ENCODE measurements at regions not wholly inside any gene's neighbourhood (a gene's known extent, or its start where the extent isn't known, plus 50 kb on each side); places are given as distances from the start of the nearest gene placed in this dataset.

DNA sequence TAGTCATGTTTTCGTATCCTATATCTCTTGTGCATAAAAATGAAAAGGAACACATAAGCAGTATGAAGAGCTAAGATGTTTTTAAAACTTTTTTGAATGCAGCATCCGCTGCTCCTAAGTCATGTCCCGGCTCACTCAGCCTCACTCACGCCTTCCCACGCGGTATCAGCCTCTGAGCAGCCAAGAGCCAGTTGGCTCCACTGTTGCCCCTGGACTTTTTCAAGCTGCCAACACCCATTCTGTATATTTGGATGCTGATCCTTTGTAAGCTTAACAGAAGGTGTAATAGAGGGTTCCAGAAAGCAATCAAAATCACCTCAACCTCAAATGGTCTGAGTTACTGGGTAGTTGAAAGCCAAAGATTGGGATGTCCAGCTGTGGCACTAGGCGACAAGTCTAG, 139.3 kb downstream of the TTLL2 start:
- TF ChIP-seq RCOR1 (IDR thresholded peaks at IDR 0.05; ENCODE audit: low read depth, low read length) (no peak), HEYL (CRISPR knock-in tag; IDR thresholded peaks at IDR 0.05) (no peak), MAFK (IDR thresholded peaks at IDR 0.05; ENCODE audit: partially characterized antibody) (no peak), CHD2 (IDR thresholded peaks at IDR 0.05; ENCODE audit: low read length, partially characterized antibody) (no peak), ESRRA (IDR thresholded peaks at IDR 0.05; ENCODE audit: borderline replicate concordance, low read length) (no peak), HDAC2 (IDR thresholded peaks at IDR 0.05) (no peak), ZNF302 (CRISPR knock-in tag; IDR thresholded peaks at IDR 0.05) (no peak), USF2 (IDR thresholded peaks at IDR 0.05) (no peak), NPAS2 (CRISPR knock-in tag; IDR thresholded peaks at IDR 0.05; ENCODE audit: borderline replicate concordance) (no peak), RAD21 (conservative IDR thresholded peaks at IDR 0.05 in 1 of 2, IDR thresholded peaks at IDR 0.05 in 1 of 2) (no peak), POLR2A (IDR thresholded peaks at IDR 0.05; ENCODE audit: low read length) (no peak), MAZ (IDR thresholded peaks at IDR 0.05; ENCODE audit: borderline replicate concordance, low read depth, low read length) (no peak)
- TF ChIP-seq, protein P1, sequence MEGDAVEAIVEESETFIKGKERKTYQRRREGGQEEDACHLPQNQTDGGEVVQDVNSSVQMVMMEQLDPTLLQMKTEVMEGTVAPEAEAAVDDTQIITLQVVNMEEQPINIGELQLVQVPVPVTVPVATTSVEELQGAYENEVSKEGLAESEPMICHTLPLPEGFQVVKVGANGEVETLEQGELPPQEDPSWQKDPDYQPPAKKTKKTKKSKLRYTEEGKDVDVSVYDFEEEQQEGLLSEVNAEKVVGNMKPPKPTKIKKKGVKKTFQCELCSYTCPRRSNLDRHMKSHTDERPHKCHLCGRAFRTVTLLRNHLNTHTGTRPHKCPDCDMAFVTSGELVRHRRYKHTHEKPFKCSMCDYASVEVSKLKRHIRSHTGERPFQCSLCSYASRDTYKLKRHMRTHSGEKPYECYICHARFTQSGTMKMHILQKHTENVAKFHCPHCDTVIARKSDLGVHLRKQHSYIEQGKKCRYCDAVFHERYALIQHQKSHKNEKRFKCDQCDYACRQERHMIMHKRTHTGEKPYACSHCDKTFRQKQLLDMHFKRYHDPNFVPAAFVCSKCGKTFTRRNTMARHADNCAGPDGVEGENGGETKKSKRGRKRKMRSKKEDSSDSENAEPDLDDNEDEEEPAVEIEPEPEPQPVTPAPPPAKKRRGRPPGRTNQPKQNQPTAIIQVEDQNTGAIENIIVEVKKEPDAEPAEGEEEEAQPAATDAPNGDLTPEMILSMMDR (IDR thresholded peaks at IDR 0.05): no peak
- TF ChIP-seq, protein P2, sequence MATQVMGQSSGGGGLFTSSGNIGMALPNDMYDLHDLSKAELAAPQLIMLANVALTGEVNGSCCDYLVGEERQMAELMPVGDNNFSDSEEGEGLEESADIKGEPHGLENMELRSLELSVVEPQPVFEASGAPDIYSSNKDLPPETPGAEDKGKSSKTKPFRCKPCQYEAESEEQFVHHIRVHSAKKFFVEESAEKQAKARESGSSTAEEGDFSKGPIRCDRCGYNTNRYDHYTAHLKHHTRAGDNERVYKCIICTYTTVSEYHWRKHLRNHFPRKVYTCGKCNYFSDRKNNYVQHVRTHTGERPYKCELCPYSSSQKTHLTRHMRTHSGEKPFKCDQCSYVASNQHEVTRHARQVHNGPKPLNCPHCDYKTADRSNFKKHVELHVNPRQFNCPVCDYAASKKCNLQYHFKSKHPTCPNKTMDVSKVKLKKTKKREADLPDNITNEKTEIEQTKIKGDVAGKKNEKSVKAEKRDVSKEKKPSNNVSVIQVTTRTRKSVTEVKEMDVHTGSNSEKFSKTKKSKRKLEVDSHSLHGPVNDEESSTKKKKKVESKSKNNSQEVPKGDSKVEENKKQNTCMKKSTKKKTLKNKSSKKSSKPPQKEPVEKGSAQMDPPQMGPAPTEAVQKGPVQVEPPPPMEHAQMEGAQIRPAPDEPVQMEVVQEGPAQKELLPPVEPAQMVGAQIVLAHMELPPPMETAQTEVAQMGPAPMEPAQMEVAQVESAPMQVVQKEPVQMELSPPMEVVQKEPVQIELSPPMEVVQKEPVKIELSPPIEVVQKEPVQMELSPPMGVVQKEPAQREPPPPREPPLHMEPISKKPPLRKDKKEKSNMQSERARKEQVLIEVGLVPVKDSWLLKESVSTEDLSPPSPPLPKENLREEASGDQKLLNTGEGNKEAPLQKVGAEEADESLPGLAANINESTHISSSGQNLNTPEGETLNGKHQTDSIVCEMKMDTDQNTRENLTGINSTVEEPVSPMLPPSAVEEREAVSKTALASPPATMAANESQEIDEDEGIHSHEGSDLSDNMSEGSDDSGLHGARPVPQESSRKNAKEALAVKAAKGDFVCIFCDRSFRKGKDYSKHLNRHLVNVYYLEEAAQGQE (IDR thresholded peaks at IDR 0.05): no peak

Data from A549 (cell line).